ENCODE measurements at regions not wholly inside any gene's neighbourhood (a gene's known extent, or its start where the extent isn't known, plus 50 kb on each side); places are given as distances from the start of the nearest gene placed in this dataset.
"Not testable (repeated sequence)": the region's sequence is repeated elsewhere in the genome, so short reads cannot be mapped to it uniquely, and the experiment has no call there.

DNA sequence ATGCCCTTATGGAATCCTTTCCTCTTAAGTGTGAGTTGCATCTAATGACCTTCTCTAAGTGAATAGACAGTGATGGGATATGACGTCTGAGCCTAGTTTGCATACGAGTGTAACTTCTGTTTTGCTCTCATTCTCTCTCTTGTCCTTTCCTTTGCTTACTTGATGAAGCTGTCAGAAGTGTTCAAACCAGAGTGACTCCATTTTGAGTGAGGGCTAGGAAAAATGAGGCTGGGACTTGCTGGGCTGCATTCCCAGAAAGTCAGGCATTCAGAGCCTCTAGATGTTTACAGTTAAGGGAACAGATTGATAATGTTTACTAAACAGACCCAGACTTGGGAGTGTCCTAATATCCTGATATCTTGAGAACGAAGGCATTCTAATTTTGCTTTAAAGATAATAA, 311.2 kb upstream of the SOX4 start:
- not testable (repeated sequence) for H3K27ac ChIP-seq, H3K36me3 ChIP-seq, H3K4me3 ChIP-seq, DNase-seq, H3K9me3 ChIP-seq, H3K4me1 ChIP-seq, H3K27me3 ChIP-seq

GRCh38 chr6:21284166-21284565, 309.4 kb upstream of the SOX4 start:
- Histone ChIP-seq H3K36me3 (no peaks in the 10 kb centered on the region), H3K9me3 (no peaks in the 10 kb centered on the region), H3K4me1 (no peaks in the 10 kb centered on the region), H3K27me3 (no peaks in the 10 kb centered on the region), H3K4me3 (no peak overlapping the region), H3K27ac (no peak overlapping the region)
- DNase-seq = no peak
- TF ChIP-seq POLR2A (IDR thresholded peaks at IDR 0.05) (no peak), CTCF (IDR thresholded peaks at IDR 0.05) (no peak)

GRCh38 chr6:21284706-21285105, 308.8 kb upstream of the SOX4 start:
- Histone ChIP-seq H3K4me3 (no peak overlapping the region), H3K27ac (no peak overlapping the region), H3K9me3 (no peaks in the 10 kb centered on the region), H3K36me3 (no peaks in the 10 kb centered on the region), H3K27me3 (no peaks in the 10 kb centered on the region), H3K4me1 (no peaks in the 10 kb centered on the region)
- no peak for TF ChIP-seq POLR2A (IDR thresholded peaks at IDR 0.05)
- no peak for TF ChIP-seq CTCF (IDR thresholded peaks at IDR 0.05)
- DNase-seq = no peak

GRCh38 chr6:21294144-21294543, 299.4 kb upstream of the SOX4 start:
- Histone ChIP-seq H3K4me3 (no peak overlapping the region), H3K9me3 (no peaks in the 10 kb centered on the region), H3K27ac (no peak overlapping the region), H3K27me3 (no peaks in the 10 kb centered on the region), H3K36me3 (no peaks in the 10 kb centered on the region), H3K4me1 (no peaks in the 10 kb centered on the region)
- DNase-seq = no peak
- TF ChIP-seq POLR2A (IDR thresholded peaks at IDR 0.05) (no peak), CTCF (IDR thresholded peaks at IDR 0.05) (no peak)

DNA sequence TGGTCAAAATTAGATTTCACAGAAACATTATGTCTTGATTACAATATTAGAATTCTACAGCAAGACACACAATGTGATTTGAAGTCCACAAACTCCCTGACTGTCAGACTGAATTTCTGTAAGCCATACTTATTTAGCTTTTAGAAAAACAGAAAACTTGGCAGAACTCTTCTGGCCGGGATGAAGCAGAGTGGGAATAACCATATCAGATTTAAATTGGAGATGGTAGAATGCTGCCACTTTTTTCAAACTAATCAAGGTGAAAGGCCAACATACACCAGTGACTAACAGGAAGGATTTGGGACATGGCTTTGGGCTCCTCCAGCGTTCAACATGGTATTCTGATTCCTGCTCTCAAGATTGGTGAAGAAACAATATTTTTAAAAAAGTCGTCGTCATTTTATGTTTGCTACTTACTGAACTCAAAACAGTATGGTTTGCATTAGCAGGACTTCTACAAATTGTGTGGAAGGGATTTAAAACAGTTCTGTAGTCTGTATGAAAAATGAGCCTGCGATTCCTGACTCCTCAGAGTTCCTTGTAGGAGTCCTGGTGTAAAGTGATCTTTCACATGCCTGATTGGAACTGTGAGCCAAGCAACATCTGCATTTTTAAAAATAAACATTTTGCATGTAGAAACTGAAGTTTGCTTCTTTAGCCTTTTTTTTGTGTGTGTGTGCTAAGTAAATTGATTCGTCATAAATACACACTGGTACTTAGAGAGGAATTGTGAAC, 297.9 kb upstream of the SOX4 start:
- Histone ChIP-seq H3K36me3 (no peaks in the 10 kb centered on the region), H3K4me1 (no peaks in the 10 kb centered on the region), H3K4me3 (no peak overlapping the region), H3K9me3 (no peaks in the 10 kb centered on the region), H3K27me3 (no peaks in the 10 kb centered on the region), H3K27ac (no peak overlapping the region)
- no peak for DNase-seq
- TF ChIP-seq POLR2A (IDR thresholded peaks at IDR 0.05) (no peak), CTCF (IDR thresholded peaks at IDR 0.05) (no peak)

- Histone ChIP-seq H3K36me3 (no peaks in the 10 kb centered on the region), H3K4me1 (no peaks in the 10 kb centered on the region), H3K27me3 (no peaks in the 10 kb centered on the region), H3K4me3 (no peak overlapping the region), H3K9me3 (no peaks in the 10 kb centered on the region), H3K27ac (no peak overlapping the region)
- DNase-seq = no peak
- TF ChIP-seq CTCF (IDR thresholded peaks at IDR 0.05) (no peak), POLR2A (IDR thresholded peaks at IDR 0.05) (no peak)
Measured at GRCh38 chr6:21297665-21298064, 295.9 kb upstream of the SOX4 start.

Measured in Peyer's patch (tissue), 4 donors.